AML-193 (cell line): ENCODE measurements at regions not wholly inside any gene's neighbourhood (a gene's known extent, or its start where the extent isn't known, plus 50 kb on each side); places are given as distances from the start of the nearest gene placed in this dataset.

Experiments
- DNase-seq, 2 experiments: peaks; one replicate each; lab custom pipeline; 2025; lab: John Stamatoyannopoulos, UW

GRCh38 chr18:24897461-24897860 is 437.0 kb downstream of the HRH4 start:
- no peak for DNase-seq

DNA sequence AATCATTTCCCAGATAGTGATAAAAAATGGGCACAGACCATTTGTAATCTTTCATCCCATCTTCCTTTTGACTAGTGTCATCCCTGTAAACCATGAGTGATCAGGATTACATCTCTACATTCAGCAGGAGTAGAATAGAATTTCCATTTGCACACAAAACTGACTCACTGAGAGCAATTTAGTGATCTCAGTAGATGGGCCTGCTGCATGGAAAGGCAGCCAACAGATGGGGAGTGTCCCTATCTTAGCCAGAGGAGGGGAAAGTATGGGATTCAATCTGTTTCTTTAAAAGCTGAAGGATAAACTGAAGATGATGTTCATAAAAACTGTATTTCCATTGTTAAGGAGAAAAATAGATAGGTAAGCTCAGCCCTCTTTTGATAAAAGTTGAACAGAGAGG is 441.7 kb downstream of the ZNF521 start:
- no peak for DNase-seq

DNA sequence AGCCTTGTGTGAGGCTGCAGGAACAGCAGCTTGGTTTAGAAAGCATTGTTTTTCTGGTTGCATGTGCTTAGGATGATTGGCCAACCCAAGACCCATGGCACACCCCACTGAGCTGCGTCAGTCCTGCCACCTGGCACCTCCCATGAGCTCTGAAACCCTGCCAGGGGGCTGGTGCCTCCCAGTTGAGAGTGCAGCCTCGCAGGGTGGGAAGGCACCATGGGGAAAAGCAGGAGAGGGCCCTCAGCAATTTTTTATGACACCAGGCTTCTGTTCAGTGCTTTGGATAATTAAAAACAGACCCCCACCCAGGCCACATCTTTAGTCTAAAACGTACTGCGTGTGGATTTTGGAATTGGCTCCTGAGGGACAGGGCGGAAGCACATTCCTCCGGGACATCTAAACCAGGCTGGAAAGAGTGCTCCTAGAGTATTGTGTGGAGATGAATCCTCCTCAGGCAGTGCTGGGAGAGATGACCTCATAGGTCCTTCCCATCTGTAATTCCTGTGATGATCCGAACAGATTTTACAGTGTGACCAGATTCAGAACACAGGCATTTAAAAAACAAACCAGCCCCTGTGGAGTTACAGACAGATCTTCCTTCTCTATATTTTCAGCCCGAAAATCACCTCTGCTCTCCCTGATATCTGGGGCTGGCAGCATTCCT is 438.3 kb downstream of the ZNF521 start:
- no peak for DNase-seq

DNA sequence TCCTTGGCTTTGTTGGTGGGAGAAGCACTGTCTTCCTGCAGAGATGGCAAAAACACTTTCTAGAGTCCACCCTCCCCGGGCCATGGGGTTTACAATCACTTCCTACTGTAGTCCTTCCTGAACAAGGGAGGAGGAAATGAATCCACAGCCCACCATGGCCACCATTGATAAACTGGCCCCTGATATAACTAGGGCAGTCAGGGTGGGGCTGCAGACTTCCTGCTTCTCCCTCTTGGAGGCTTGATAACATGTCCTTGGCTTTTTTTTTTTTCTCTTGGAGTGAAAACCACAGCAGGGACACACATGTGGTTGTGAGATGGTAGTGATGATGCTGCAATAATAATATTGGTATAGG is 437.8 kb downstream of the ZNF521 start:
- DNase-seq: no peak

DNA sequence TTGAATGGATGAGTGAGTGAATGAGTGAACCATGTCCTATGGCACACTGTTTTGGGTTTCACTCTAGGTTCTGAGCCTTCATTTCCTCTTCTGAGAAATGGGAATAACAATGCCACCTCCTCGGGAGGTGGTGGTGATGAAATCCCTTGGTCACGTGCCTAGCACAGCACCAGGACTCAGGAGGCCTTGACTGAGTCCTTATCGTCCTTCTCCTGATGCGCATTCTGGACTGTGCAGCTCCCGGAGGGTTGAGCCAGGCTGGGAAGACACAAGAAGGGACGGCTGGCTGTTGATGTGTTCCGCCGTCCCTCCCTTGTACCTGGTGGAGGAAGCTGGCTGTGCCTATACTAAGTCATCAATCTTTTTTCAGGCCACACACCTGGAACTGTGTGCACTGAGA is 437.3 kb downstream of the ZNF521 start:
- DNase-seq: no peak

GRCh38 chr18:24915547-24915946 is 436.4 kb downstream of the ZNF521 start:
- no peak for DNase-seq

- no peak for DNase-seq
Measured at GRCh38 chr18:24917767-24918166, 434.2 kb downstream of the ZNF521 start.

GRCh38 chr18:24918257-24918656 is 433.7 kb downstream of the ZNF521 start:
- no peak for DNase-seq

GRCh38 chr18:24919181-24919797 is 432.7 kb downstream of the ZNF521 start:
- no peak for DNase-seq

- DNase-seq: no peak
Measured at GRCh38 chr18:24922491-24922890, 429.5 kb downstream of the ZNF521 start.

GRCh38 chr18:24923138-24923537 is 428.8 kb downstream of the ZNF521 start:
- DNase-seq: no peak

DNA sequence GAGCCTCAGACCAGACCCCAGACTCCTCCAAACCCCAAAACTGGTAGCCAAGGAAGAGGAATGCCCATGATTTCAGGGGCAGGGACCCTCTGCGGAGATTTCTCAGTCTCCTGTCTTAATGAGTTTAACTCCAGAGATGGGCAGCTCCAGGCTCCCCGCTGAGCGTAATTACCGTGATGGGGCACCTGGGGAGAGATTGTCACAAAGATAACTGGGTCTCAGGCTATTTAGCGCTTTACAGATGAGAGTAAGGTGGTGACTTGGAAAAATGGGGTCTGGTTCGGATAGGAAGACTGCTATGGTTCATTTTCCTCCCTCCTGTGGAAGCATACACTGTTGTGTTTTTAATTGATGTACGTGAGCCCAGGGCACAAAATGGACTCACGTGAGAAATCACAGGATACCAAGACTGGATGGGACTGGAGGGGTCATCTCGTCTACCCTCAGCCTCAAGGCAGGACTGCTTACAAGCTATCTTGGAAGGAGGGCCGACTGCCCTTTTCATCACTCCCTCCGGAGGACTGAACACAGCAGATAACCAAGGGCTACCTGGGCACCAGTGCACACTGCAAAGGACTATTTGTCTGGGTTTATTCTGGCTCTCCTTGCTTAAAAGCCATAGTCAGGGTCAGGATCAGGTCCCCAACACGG is 427.8 kb downstream of the ZNF521 start:
- DNase-seq: no peak

DNA sequence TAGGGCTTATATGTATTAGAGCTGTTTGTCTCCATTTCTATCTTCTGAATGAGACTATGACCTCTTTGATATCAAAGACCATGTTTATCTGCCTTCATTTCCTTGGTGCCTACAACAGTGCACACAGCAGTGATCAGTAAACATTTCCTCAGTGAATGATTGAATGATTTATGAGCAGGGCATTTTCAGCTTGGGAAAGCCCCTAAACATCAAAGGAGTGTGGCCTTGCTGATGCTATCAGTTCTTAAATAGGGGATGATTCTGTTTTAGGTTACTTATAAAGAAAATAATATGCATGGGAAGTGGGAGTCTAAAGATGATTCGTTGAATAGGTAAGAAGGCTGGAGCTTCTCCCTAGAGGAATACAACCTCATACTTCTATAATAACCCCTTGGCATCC is 425.3 kb downstream of the ZNF521 start:
- DNase-seq: no peak

DNA sequence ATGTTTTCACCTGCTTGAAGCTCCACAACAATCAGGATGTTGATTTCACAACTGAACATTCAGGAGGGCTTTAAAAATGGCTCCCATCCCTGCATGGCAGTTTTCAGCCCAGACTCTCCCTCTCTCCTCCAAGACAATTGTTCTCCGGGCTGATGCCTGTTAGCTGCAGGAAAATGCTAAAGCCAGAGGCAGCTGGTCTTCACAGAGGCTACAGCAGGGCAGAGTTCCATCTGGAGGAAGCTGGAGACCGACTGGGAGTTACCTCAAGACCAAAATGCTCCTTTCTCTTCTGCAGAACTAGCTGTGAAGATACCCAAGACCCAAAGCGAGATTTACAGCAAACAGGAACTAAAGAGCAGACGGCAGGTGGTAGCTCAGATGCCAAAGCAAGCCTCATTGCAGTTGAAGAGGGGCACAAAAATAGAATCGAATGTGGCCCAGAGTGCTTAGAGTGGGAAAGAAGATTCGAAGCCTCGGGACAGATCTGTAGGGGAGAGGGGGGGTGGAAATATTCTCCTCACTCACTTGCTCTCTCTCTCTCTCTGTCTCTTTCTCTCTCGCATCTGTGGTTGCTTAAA is 423.6 kb downstream of the ZNF521 start:
- no peak for DNase-seq

- no peak for DNase-seq
Measured at GRCh38 chr18:24930478-24930877, 421.5 kb downstream of the ZNF521 start.

- DNase-seq: no peak
Measured at GRCh38 chr18:24930971-24931370, 421.0 kb downstream of the ZNF521 start.

- no peak for DNase-seq
Measured at GRCh38 chr18:24933345-24933744, 418.6 kb downstream of the ZNF521 start.

- DNase-seq: no peak
Measured at GRCh38 chr18:24934258-24934932, 417.6 kb downstream of the ZNF521 start.

- no peak for DNase-seq
Measured at GRCh38 chr18:24935008-24935407, 417.0 kb downstream of the ZNF521 start.

GRCh38 chr18:24935896-24936295 is 416.1 kb downstream of the ZNF521 start:
- DNase-seq: no peak

DNA sequence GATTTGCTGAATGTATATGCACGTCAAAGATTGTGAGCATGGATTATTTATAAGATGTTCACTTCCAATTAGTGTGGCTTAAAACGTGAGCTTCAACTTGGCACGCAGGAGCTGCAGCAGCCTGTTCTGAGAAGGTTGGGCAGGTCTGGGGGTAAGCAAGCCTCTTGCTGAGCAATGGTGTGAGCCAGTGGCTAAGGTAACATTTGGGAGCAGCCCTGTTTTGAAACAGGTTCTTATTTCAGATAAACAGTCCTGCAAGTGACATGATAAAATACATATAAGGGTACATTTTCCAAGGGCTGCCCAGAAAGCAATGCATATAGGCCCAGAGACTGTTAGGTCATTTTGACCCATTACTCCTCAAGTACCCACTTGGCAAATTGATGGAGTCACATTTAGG is 415.3 kb downstream of the ZNF521 start:
- no peak for DNase-seq

DNA sequence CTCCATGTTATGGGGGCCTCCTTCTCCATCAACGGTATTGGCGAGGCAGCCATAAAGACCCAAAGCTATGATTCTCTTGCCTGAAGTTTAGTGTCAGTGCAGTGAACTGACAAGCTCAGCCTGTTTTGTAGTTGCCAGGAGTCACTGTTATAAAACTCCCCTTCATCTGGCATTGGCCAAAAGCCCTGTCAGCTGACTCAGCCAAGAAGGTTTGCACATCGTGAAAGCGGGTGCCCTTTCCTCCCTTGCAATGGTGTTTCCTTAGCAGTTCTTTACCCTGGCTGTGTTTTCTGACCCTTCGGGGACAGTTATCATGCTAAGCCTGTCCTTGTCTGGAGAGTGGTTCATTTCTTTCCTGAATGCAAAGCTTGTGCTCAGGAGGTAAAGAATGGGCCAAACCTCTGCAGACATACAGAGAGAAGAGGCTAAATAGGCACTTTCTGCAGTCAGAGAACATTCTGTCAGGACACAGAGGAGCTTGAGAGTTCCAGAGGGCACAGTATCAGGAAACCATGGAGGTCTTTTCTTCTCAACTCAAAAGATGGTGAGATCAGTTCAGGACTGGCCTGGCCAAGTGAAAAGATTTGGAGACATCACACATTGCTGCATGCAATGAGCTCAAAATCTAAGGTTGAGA is 414.2 kb downstream of the ZNF521 start:
- DNase-seq: no peak
